AG20443 (cell line): ENCODE measurements at regions not wholly inside any gene's neighbourhood (a gene's known extent, or its start where the extent isn't known, plus 50 kb on each side); places are given as distances from the start of the nearest gene placed in this dataset.
"Not testable (repeated sequence)": the region's sequence is repeated elsewhere in the genome, so short reads cannot be mapped to it uniquely, and the experiment has no call there.

Experiments
- DNase-seq: peaks from one replicate; pipeline ENCODE4 v3.0.0; 2012; ENCODE audit warnings: low spot score, mixed read lengths

GRCh38 chr5:179455320-179455719, 95.0 kb upstream of the RUFY1 start:
- no peak for DNase-seq

- no peak for DNase-seq
Measured at GRCh38 chr5:179454356-179454755, 96.0 kb upstream of the RUFY1 start.

GRCh38 chr5:179453616-179454015, 96.7 kb upstream of the RUFY1 start:
- DNase-seq, result no peak

- no peak for DNase-seq
Measured at GRCh38 chr5:179452356-179453230, 97.8 kb upstream of the RUFY1 start.

- no peak for DNase-seq
Measured at GRCh38 chr5:179451828-179452196, 98.5 kb upstream of the RUFY1 start.

- no peak for DNase-seq
Measured at GRCh38 chr5:179451114-179451827, 99.1 kb upstream of the RUFY1 start.

GRCh38 chr5:179449950-179450349, 100.4 kb upstream of the RUFY1 start:
- DNase-seq, result not testable (repeated sequence)

- not testable (repeated sequence) for DNase-seq
Measured at GRCh38 chr5:179448282-179448681, 102.1 kb upstream of the RUFY1 start.

GRCh38 chr5:179442289-179442688, 97.0 kb upstream of the ADAMTS2 start:
- DNase-seq, result not testable (repeated sequence)

- DNase-seq, result no peak
Measured at GRCh38 chr5:179439181-179439985, 94.1 kb upstream of the ADAMTS2 start.

GRCh38 chr5:179438461-179438860, 93.2 kb upstream of the ADAMTS2 start:
- no peak for DNase-seq

GRCh38 chr5:179438011-179438441, 92.8 kb upstream of the ADAMTS2 start:
- no peak for DNase-seq

GRCh38 chr5:179437341-179438001, 92.2 kb upstream of the ADAMTS2 start:
- DNase-seq, result no peak

- DNase-seq, result no peak
Measured at GRCh38 chr5:179436321-179437122, 91.3 kb upstream of the ADAMTS2 start.

- no peak for DNase-seq
Measured at GRCh38 chr5:179435731-179436315, 90.6 kb upstream of the ADAMTS2 start.

- no peak for DNase-seq
Measured at GRCh38 chr5:179435181-179435580, 89.9 kb upstream of the ADAMTS2 start.

GRCh38 chr5:179432547-179432946, 87.3 kb upstream of the ADAMTS2 start:
- no peak for DNase-seq

GRCh38 chr5:179431221-179431824, 86.1 kb upstream of the ADAMTS2 start:
- no peak for DNase-seq

- no peak for DNase-seq
Measured at GRCh38 chr5:179430193-179431175, 85.2 kb upstream of the ADAMTS2 start.
